ENCODE measurements at regions not wholly inside any gene's neighbourhood (a gene's known extent, or its start where the extent isn't known, plus 50 kb on each side); places are given as distances from the start of the nearest gene placed in this dataset.
A peak's percentile ranks its signal among the peaks of the same experiment; 100 is the strongest.

- peak in 1 of 2 donors; percentile 17 for DNase-seq
These were observed 234.1 kb downstream of the CPE start for GRCh38 chr4:165612936-165613335.

DNA sequence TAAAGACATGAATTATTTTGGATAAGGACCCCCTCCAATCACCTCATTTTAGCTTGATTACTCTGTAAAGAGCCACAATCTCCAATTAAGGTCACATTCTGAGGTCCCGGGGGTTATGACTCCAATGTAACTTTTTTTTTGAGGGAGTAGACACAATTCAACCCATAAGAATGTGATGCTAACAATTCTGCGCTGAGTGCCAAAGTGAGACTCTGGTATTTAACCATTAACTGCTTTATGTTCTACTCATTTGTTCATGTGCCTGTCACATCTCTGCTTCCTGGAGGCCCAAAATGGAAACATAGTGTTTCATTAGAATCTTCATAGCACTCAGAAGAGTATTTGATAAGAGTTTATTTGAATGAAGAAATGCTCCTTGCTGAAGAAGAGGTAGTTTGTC is 234.8 kb downstream of the CPE start:
- no peak for DNase-seq

DNA sequence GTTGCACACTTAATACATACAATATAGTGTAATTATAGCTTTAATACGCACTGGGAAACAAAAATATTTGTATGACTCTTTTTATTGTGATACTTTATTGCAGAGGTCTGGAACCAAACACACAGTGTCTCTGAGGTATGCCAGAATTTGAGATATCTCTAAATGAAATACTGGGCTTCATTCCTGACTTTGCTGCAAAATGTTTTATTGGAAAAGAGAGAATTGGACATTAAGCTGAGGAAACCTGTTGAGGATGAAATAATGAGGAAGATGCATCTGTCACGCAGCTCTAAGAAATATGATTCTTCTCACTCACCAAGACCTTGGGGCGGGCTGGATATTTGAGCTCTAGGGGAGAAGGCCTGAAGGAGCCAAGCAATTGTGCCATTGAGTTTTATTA is 242.1 kb downstream of the CPE start:
- no peak for DNase-seq

GRCh38 chr4:165621983-165622382 is 243.2 kb downstream of the CPE start:
- no peak for DNase-seq

DNA sequence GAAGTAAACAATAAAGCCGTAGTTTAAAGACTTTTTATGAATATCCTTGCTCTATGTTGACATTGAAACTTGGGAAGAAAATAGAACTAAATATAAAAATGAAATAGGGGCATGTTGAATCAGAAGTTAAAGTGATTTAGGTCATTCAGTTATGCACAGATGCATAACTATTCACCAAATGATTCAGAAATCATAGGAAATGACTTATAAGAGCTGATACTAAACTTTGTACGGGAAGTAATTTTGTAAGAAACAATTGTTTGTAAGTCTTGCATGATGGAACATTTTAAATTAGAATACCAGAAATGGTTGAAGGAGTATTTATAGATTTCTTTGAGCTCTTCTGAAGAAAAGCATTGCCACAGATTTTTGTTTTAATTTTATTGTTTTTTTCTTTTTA is 246.5 kb downstream of the CPE start:
- no peak for DNase-seq

DNA sequence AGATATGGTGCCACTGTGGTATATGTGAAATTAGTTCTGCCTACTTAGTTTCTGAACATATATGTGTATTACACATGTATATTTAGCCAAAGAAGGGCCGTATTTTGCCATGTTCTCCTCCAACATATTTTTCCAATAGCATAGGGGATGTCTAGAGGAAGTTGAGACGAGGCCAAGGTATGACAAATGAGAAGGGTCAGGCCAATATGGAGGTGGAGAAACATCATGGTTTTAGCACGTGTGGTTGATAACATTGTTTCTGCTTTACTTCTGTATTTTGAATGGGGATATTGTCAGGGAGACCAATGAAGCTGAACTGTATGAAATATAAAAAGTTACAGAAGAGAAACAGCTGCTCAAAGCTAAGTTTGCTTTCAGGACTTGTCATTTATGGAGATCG is 246.7 kb upstream of the TLL1 start:
- DNase-seq, result no peak

- DNase-seq, result no peak
These were observed 245.9 kb upstream of the TLL1 start for GRCh38 chr4:165627128-165627527.

- DNase-seq, result no peak
These were observed 245.5 kb upstream of the TLL1 start for GRCh38 chr4:165627548-165627947.

DNA sequence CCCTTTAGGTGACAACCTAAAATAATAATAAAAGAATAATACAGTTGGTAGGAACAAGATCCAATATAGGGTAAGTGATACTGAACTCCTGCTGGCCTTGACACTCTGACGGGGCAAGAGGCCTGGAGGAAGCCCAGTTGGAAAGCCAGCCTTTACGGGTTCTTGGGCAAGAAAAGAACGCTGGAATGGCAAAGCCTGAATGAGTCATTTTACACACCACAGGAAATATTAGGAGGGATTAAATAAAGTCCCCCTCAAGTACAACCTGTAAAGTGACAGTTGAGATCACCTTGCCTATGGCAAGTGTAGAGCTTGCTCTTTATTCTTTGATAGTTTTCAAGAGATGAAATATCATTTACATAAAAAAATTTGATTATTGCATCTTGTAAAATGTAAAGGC is 244.5 kb upstream of the TLL1 start:
- DNase-seq, result no peak

GRCh38 chr4:165630671-165631070 is 242.4 kb upstream of the TLL1 start:
- no peak for DNase-seq

GRCh38 chr4:165631208-165631894 is 241.7 kb upstream of the TLL1 start:
- DNase-seq, result no peak

- no peak for DNase-seq
These were observed 241.1 kb upstream of the TLL1 start for GRCh38 chr4:165631912-165632311.

- no peak for DNase-seq
These were observed 238.3 kb upstream of the TLL1 start for GRCh38 chr4:165634766-165635165.

GRCh38 chr4:165635381-165635780 is 237.7 kb upstream of the TLL1 start:
- no peak for DNase-seq

DNA sequence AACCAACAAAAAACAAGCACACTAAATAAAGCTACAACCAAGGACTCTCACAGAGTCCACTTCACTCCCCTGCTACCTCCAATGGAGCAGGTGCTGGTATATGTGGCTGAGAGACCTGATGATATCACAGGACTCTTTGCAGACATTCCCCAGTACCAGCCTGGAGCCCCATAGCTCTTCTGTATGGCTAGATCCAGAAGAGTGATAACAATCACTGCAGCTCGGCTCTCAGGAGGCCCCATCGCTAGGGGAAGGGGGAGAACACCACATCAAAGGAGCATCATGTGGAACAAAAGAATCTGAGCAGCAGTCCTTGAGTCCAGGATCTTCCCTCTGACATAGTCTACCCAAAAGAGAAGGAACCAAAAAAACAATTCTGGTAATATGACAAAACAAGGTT is 237.1 kb upstream of the TLL1 start:
- DNase-seq, result no peak

GRCh38 chr4:165651901-165652300 is 221.1 kb upstream of the TLL1 start:
- DNase-seq, result no peak

GRCh38 chr4:165654556-165654955 is 218.5 kb upstream of the TLL1 start:
- DNase-seq, result no peak

GRCh38 chr4:165656399-165656798 is 216.6 kb upstream of the TLL1 start:
- DNase-seq, result no peak

DNA sequence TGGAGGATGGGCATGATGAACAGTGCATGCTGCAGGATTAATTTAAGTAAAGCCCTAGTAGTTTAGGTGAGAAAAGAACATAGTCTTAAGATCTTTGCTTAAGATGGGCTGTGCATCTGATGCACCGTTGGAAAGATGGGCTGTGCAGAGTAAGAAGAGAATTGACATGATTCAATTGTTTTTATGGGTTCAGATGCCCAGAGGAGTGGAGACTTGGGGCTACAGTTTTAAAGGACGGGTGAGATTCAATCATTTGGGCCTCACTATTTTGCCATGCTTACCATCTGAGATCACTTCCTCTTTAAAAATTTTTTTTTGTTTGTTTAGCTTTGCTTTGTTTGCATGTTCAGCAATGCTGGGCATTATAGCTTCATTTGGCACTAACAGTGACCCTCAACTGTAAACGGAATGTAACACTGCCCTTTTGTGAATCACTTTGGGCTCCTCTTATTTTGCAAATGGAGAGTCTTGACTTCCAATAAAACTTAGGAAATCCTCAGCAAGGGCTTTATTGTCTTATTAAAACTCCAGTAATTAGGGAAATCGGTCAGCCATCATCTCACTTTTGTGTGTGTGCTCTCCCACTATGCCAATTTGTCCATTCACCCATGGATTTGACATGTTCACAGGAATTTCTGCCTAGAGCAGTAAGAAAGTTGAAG is 216.1 kb upstream of the TLL1 start:
- no peak for DNase-seq

DNA sequence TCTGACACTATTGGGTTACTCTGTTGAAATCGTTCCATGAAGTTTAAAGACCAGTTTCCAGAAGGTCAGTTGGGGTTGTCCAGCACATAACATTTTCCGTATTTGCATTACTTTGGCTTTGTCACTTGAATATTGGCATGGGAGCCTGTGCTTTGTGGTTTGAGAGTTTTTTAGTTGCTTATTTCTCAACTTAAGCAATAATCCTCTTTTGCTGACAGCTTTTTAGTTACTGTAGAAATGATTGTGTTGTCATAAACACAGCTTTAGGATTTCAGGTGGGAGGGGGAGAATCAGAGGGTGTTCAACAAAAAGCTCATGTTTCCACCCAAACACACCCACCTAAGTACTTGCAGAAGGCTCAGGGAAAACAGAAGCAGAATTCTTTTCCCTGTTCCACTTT is 210.7 kb upstream of the TLL1 start:
- DNase-seq, result no peak

GRCh38 chr4:165663411-165663810 is 209.6 kb upstream of the TLL1 start:
- no peak for DNase-seq

DNA sequence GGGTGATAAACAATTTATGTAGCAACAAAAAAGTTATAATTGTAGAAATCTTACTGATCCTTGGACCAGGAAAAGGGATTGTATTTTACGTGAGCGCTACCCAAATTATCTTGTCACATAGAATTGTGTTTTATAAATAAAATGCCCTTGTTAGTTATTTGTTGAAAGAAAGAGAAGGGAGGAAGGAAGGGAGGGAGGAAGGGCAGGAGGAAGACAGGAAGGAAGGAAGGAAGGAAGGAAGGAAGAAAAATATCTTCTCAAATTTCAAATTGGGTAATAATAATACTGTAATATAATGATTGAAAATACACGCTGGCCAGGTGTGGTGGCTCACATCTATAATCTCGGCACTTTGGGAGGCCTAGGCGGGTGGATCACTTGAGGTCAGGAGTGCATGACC is 206.2 kb upstream of the TLL1 start:
- DNase-seq, result no peak

- DNase-seq, result no peak
These were observed 205.1 kb upstream of the TLL1 start for GRCh38 chr4:165667969-165668368.

DNA sequence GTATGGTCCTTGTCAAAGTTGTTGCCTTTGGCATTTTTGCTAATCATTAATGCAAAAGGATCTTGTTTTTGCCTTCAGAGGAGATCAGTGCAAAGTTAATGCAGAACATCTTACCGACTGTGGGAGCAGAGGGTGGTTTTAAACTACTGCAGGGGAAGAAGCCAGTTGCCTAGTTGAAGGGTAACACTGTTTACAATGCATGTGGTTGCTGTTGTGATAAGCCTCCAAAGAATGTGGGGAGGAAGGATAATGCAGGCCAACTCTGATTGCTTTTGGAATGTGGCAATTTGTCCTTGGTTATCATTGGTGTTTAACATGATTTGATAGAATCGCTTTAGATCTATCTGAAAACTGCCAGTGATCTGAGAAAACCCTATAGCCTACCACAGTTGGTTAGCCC is 204.3 kb upstream of the TLL1 start:
- no peak for DNase-seq

- DNase-seq, result no peak
These were observed 196.0 kb upstream of the TLL1 start for GRCh38 chr4:165677081-165677480.

Data from CD4-positive, alpha-beta T cell treated with Interleukin-1 beta for 1 hour (primary cell).